ENCODE measurements at regions not wholly inside any gene's neighbourhood (a gene's known extent, or its start where the extent isn't known, plus 50 kb on each side); places are given as distances from the start of the nearest gene placed in this dataset.
A peak's percentile ranks its signal among the peaks of the same experiment; 100 is the strongest.

GRCh38 chr11:127625402-127625801 lies 624.8 kb upstream of the KIRREL3 start:
- no peak for DNase-seq

- peak; percentile 25 for DNase-seq
These were observed 623.8 kb upstream of the KIRREL3 start for GRCh38 chr11:127624306-127624856.

GRCh38 chr11:127622686-127623085 lies 622.1 kb upstream of the KIRREL3 start:
- DNase-seq: no peak

- no peak for DNase-seq
These were observed 620.1 kb upstream of the KIRREL3 start for GRCh38 chr11:127620671-127621070.

GRCh38 chr11:127619946-127620345 lies 619.4 kb upstream of the KIRREL3 start:
- DNase-seq: no peak

GRCh38 chr11:127618721-127619120 lies 618.2 kb upstream of the KIRREL3 start:
- DNase-seq: no peak

- no peak for DNase-seq
These were observed 615.6 kb upstream of the KIRREL3 start for GRCh38 chr11:127616158-127616557.

GRCh38 chr11:127612607-127613006 lies 612.0 kb upstream of the KIRREL3 start:
- DNase-seq: no peak

GRCh38 chr11:127609025-127609773 lies 608.6 kb upstream of the KIRREL3 start:
- DNase-seq: no peak

- DNase-seq: no peak
These were observed 607.0 kb upstream of the KIRREL3 start for GRCh38 chr11:127607487-127608085.

- DNase-seq: no peak
These were observed 601.0 kb upstream of the KIRREL3 start for GRCh38 chr11:127601578-127601977.

- DNase-seq: no peak
These were observed 600.1 kb upstream of the KIRREL3 start for GRCh38 chr11:127600674-127601073.

- DNase-seq: no peak
These were observed 597.9 kb upstream of the KIRREL3 start for GRCh38 chr11:127598476-127598875.

- DNase-seq: no peak
These were observed 595.9 kb upstream of the KIRREL3 start for GRCh38 chr11:127596433-127596832.

GRCh38 chr11:127592371-127592770 lies 591.8 kb upstream of the KIRREL3 start:
- no peak for DNase-seq

- DNase-seq: no peak
These were observed 589.7 kb upstream of the KIRREL3 start for GRCh38 chr11:127590314-127590713.

- DNase-seq: no peak
These were observed 587.9 kb upstream of the KIRREL3 start for GRCh38 chr11:127588431-127588830.

GRCh38 chr11:127587511-127587910 lies 586.9 kb upstream of the KIRREL3 start:
- DNase-seq: no peak

GRCh38 chr11:127576210-127576609 lies 575.6 kb upstream of the KIRREL3 start:
- no peak for DNase-seq

- DNase-seq: no peak
These were observed 573.9 kb upstream of the KIRREL3 start for GRCh38 chr11:127574478-127574877.

- no peak for DNase-seq
These were observed 568.3 kb upstream of the KIRREL3 start for GRCh38 chr11:127568891-127569290.

- no peak for DNase-seq
These were observed 566.8 kb upstream of the KIRREL3 start for GRCh38 chr11:127567237-127567932.

- peak; percentile 3 for DNase-seq
These were observed 564.2 kb upstream of the KIRREL3 start for GRCh38 chr11:127564810-127565209.

- no peak for DNase-seq
These were observed 559.4 kb upstream of the KIRREL3 start for GRCh38 chr11:127559978-127560377.
